Parathyroid adenoma (tissue), 2 donors: ENCODE measurements at regions not wholly inside any gene's neighbourhood (a gene's known extent, or its start where the extent isn't known, plus 50 kb on each side); places are given as distances from the start of the nearest gene placed in this dataset.

ENCODE experiments used
- H2AFZ ChIP-seq: fragments of 300-600 bp; sonication (generic); one replicate; pipeline ENCODE4 v1.7.0; 2017; ENCODE audit warnings: antibody characterized with exemption, mild to moderate bottlenecking
- H3K27ac ChIP-seq: fragments of 300-600 bp; sonication (generic); one replicate; pipeline ENCODE4 v1.7.0; 2017
- H3K27me3 ChIP-seq: fragments of 300-600 bp; sonication (generic); one replicate; pipeline ENCODE4 v1.7.0; 2017; ENCODE audit warnings: low read length; ENCODE audit not compliant: control insufficient read depth, insufficient read depth
- H3K36me3 ChIP-seq: fragments of 300-600 bp; sonication (generic); one replicate; pipeline ENCODE4 v1.7.0; 2017; ENCODE audit warnings: low read length; ENCODE audit not compliant: control insufficient read depth, insufficient read depth
- H3K4me1 ChIP-seq: fragments of 300-600 bp; sonication (generic); one replicate; pipeline ENCODE4 v1.7.0; 2017; ENCODE audit warnings: control low read depth
- H3K4me2 ChIP-seq: fragments of 300-600 bp; sonication (generic); one replicate; pipeline ENCODE4 v1.7.0; 2017; ENCODE audit warnings: low read length
- H3K4me3 ChIP-seq: fragments of 300-600 bp; sonication (generic); one replicate; pipeline ENCODE4 v1.7.0; 2017; ENCODE audit warnings: low read depth, low read length
- H3K79me2 ChIP-seq: fragments of 300-600 bp; sonication (generic); one replicate; pipeline ENCODE4 v1.7.0; 2017; ENCODE audit warnings: control low read depth
- H3K9ac ChIP-seq: fragments of 300-600 bp; sonication (generic); one replicate; pipeline ENCODE4 v1.7.0; 2017; ENCODE audit warnings: mild to moderate bottlenecking
- H3K9me3 ChIP-seq: fragments of 300-600 bp; sonication (generic); one replicate; pipeline ENCODE4 v1.7.0; 2017; ENCODE audit warnings: low read length; ENCODE audit not compliant: control insufficient read depth
- TF ChIP-seq, protein P1 (sequence below): fragments of 300-600 bp; sonication (generic); IDR thresholded peaks from one replicate; pipeline ENCODE4 v1.7.0; 2017; ENCODE audit warnings: antibody characterized with exemption, mild to moderate bottlenecking
- donor health status: primary hyperparathyroidism.

DNA sequence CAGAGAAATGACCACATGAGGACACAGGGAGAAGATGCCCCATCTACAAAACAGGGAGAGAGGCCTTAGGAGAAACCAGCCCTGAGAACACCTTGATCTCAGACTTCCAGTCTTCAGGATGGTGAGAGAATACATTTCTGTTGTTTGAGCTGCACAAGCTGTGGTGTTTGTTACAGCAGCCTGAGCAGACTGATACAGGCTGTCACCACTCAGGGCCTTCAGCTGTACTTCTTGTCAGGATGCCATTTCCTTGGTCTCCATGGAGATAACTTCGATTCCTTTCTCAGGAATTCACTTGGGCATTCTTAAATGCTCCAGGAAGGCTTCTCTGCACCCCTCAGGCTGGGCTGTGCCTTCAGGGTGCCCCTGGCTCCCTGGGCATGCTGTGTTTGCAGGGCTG lies 85.7 kb upstream of the IGFBP3 start:
- H3K4me3 ChIP-seq, result no peak overlapping the region
- TF ChIP-seq, protein P1, sequence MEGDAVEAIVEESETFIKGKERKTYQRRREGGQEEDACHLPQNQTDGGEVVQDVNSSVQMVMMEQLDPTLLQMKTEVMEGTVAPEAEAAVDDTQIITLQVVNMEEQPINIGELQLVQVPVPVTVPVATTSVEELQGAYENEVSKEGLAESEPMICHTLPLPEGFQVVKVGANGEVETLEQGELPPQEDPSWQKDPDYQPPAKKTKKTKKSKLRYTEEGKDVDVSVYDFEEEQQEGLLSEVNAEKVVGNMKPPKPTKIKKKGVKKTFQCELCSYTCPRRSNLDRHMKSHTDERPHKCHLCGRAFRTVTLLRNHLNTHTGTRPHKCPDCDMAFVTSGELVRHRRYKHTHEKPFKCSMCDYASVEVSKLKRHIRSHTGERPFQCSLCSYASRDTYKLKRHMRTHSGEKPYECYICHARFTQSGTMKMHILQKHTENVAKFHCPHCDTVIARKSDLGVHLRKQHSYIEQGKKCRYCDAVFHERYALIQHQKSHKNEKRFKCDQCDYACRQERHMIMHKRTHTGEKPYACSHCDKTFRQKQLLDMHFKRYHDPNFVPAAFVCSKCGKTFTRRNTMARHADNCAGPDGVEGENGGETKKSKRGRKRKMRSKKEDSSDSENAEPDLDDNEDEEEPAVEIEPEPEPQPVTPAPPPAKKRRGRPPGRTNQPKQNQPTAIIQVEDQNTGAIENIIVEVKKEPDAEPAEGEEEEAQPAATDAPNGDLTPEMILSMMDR, result no peak
- H3K4me1 ChIP-seq, result no peaks in the 10 kb centered on the region
- H3K79me2 ChIP-seq, result no peaks in the 10 kb centered on the region
- H2AFZ ChIP-seq, result no peak overlapping the region
- no peak overlapping the region for H3K27ac ChIP-seq
- H3K9me3 ChIP-seq, result no peaks in the 10 kb centered on the region
- H3K4me2 ChIP-seq, result no peak overlapping the region
- H3K9ac ChIP-seq, result no peak overlapping the region
- no peaks in the 10 kb centered on the region for H3K27me3 ChIP-seq
- no peaks in the 10 kb centered on the region for H3K36me3 ChIP-seq

DNA sequence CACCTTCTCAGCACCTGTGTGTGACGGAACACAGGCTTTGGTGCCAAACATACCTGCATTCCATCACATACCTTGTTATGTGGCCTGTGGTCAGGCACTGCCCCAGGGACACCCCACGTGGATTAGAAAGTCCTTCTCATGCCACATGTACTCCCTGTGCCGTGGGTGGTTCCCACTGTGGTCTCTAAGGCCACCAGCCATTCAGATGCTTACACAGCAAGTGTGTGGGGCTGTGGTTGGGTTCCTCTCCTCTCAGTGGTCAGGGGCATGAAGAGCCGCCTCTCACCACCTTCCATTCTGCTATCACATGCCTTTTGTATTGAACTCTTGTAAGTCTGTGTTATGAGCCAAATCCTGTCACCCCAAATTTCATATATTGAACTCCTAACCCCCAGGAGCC lies 85.1 kb upstream of the IGFBP3 start:
- Histone ChIP-seq H3K79me2 (no peaks in the 10 kb centered on the region), H3K9me3 (no peaks in the 10 kb centered on the region), H3K4me3 (no peak overlapping the region), H3K27me3 (no peaks in the 10 kb centered on the region), H3K27ac (no peak overlapping the region), H3K4me2 (no peak overlapping the region), H3K9ac (no peak overlapping the region), H3K4me1 (no peaks in the 10 kb centered on the region), H2AFZ (no peak overlapping the region), H3K36me3 (no peaks in the 10 kb centered on the region)
- TF ChIP-seq, protein P1, result no peak

DNA sequence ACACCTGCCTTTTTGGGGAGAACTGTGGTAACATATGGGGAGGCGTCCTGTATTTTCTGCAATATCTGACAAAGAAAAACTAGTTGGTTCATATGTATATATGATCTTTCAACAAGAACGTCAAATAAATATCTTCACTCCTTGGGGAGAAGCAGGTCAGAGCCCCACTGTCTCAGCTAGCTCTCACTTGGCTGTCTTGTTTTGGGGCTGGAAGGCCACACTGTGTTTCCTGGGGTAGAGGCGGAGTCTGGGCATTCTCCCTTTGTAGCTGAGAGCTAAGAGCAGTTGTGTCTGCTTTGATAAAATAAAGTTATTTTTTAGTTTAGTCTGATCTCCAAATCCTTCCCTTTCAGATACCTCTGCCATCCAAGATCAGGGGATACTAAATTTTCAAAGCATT lies 83.9 kb upstream of the IGFBP3 start:
- no peak overlapping the region for H3K9ac ChIP-seq
- H3K36me3 ChIP-seq, result no peaks in the 10 kb centered on the region
- no peak overlapping the region for H3K4me3 ChIP-seq
- H3K4me1 ChIP-seq, result no peaks in the 10 kb centered on the region
- H2AFZ ChIP-seq, result no peak overlapping the region
- no peaks in the 10 kb centered on the region for H3K27me3 ChIP-seq
- no peaks in the 10 kb centered on the region for H3K9me3 ChIP-seq
- TF ChIP-seq, protein P1, result no peak
- H3K27ac ChIP-seq, result no peak overlapping the region
- no peaks in the 10 kb centered on the region for H3K79me2 ChIP-seq
- H3K4me2 ChIP-seq, result no peak overlapping the region

DNA sequence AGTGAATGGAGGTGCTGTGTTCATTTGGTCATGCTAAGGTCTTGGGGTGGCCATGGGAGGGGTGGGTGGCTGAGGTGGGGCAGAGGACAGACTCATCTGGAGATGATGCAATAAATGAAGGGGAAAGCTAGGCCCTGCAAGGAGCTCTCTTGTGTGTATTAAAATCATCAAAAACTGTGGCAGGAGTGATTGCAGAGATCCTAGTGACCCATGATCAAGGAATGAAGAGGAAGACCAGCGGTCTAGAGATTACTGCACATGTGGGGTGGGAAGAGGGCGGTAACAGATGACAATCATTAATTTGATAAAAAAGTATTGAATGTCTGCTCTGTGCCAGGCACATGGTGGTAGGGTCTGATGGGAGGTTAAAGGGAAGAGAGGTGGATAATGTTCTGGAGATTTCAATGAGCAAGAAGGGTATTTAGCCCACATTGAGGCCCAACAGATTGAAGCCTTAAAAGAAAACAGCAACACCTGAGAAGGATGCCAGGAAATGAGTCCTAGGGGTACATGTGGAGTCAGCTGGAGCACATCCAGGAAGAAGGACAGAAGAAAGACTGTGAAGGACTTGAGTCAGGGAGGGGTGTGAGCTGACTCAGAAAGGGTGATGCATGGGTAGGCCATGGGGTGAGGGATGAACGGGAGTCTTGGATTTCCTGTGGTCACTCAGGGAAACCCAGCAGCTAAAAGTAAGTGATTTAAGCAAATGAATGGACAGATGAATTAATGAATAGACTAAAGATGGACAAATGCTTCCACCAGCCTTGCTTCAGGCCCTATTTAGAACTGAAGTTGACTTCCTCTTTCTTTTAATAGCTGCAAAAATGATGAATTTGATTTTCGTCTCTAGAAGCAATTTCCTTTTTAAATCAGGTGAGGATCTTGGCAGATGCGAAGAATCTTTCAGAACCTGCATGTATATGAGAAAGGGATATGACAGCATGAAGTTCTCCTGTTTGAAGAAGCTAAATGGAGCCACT lies 83.1 kb upstream of the IGFBP3 start:
- no peaks in the 10 kb centered on the region for H3K36me3 ChIP-seq
- H3K4me2 ChIP-seq, result no peak overlapping the region
- no peak overlapping the region for H3K27ac ChIP-seq

More for the DNA sequence above, 83.1 kb upstream of the IGFBP3 start:
- TF ChIP-seq, protein P1, result no peak
- Histone ChIP-seq H3K9me3 (no peaks in the 10 kb centered on the region), H3K27me3 (no peaks in the 10 kb centered on the region), H3K4me1 (no peaks in the 10 kb centered on the region), H2AFZ (no peak overlapping the region), H3K79me2 (no peaks in the 10 kb centered on the region), H3K4me3 (no peak overlapping the region), H3K9ac (no peak overlapping the region)
